HepG2 (cell line): ENCODE measurements at regions not wholly inside any gene's neighbourhood (a gene's known extent, or its start where the extent isn't known, plus 50 kb on each side); places are given as distances from the start of the nearest gene placed in this dataset.

ENCODE experiments used
- KMT2B ChIP-seq: IDR thresholded peaks from 2 replicates; pipeline ENCODE4 v1.6.1; 2016; ENCODE audit warnings: missing genetic modification reagents, missing compliant biosample characterization
- ZNF883 ChIP-seq: sonication (generic); formaldehyde crosslinking; IDR thresholded peaks from 2 replicates; pipeline ENCODE4 v1.5.1; 2020; ENCODE audit warnings: mild to moderate bottlenecking, missing genetic modification reagents; ENCODE audit errors: not compliant biosample characterization

- TF ChIP-seq ZNF883 (CRISPR knock-in tag) (no peak), KMT2B (CRISPR knock-in tag) (no peak)
Measured at GRCh38 chr4:123306769-123307168, 89.8 kb upstream of the SPRY1 start.
